Loucy (cell line): ENCODE measurements at regions not wholly inside any gene's neighbourhood (a gene's known extent, or its start where the extent isn't known, plus 50 kb on each side); places are given as distances from the start of the nearest gene placed in this dataset.
"Not testable (repeated sequence)": the region's sequence is repeated elsewhere in the genome, so short reads cannot be mapped to it uniquely, and the experiment has no call there.

Source experiments
- H2AFZ ChIP-seq: fragments of 200-600 bp; sonication (generic); 2 replicates; pipeline ENCODE4 v1.6.0; 2016; ENCODE audit warnings: antibody characterized with exemption, mild to moderate bottlenecking, low read length, moderate library complexity
- H3F3A ChIP-seq: fragments of 200-600 bp; 2 replicates; pipeline ENCODE4 v1.6.0; 2016; ENCODE audit warnings: antibody characterized with exemption, low read depth, mild to moderate bottlenecking
- H3K27me3 ChIP-seq: fragments of 200-600 bp; sonication (generic); 2 replicates; pipeline ENCODE4 v1.6.1; 2014; ENCODE audit warnings: low read length, mild to moderate bottlenecking; ENCODE audit not compliant: insufficient read depth, poor library complexity, severe bottlenecking
- H3K36me3 ChIP-seq: fragments of 200-600 bp; sonication (generic); 2 replicates; pipeline ENCODE4 v1.6.1; 2016; ENCODE audit warnings: low read length; ENCODE audit not compliant: insufficient read depth
- H3K4me1 ChIP-seq: fragments of 200-600 bp; sonication (generic); 2 replicates; pipeline ENCODE4 v1.5.1; 2014; ENCODE audit warnings: low read length, mild to moderate bottlenecking; ENCODE audit not compliant: insufficient read depth, poor library complexity, severe bottlenecking
- H3K4me2 ChIP-seq: fragments of 200-600 bp; sonication (generic); 2 replicates; pipeline ENCODE4 v1.6.0; 2014; ENCODE audit warnings: antibody characterized with exemption, low read length, low read depth, mild to moderate bottlenecking; ENCODE audit not compliant: poor library complexity, severe bottlenecking
- H3K4me3 ChIP-seq: fragments of 200-600 bp; sonication (generic); 2 replicates; pipeline ENCODE4 v1.5.1; 2014; ENCODE audit warnings: low read length, mild to moderate bottlenecking, mixed read lengths; ENCODE audit not compliant: poor library complexity, severe bottlenecking
- H3K79me2 ChIP-seq: fragments of 200-600 bp; sonication (generic); 2 replicates; pipeline ENCODE4 v1.6.1; 2014; ENCODE audit warnings: low read length; ENCODE audit not compliant: insufficient read depth
- H3K9ac ChIP-seq: fragments of 200-600 bp; sonication (generic); 2 replicates; pipeline ENCODE4 v1.6.0; 2014; ENCODE audit warnings: mild to moderate bottlenecking, low read depth, low read length, moderate library complexity; ENCODE audit not compliant: poor library complexity, severe bottlenecking
- H3K9me2 ChIP-seq: fragments of 200-600 bp; sonication (generic); replicated peaks from 2 replicates; pipeline ENCODE4 v1.6.1; 2016; ENCODE audit warnings: low read depth, low read length, mixed read lengths
- H3K9me3 ChIP-seq: fragments of 200-600 bp; sonication (generic); 2 replicates; pipeline ENCODE4 v1.6.1; 2014; ENCODE audit warnings: mild to moderate bottlenecking, antibody characterized with exemption, low read length, low read depth; ENCODE audit not compliant: insufficient read depth
- H4K20me1 ChIP-seq: fragments of 200-600 bp; sonication (generic); 2 replicates; pipeline ENCODE4 v1.6.0; 2014; ENCODE audit warnings: antibody characterized with exemption, low read length, mild to moderate bottlenecking; ENCODE audit not compliant: insufficient read depth, poor library complexity, severe bottlenecking
- EZH2phosphoT487 ChIP-seq: fragments of 200-600 bp; IDR thresholded peaks from 2 replicates; pipeline ENCODE4 v1.6.1; 2018; ENCODE audit warnings: antibody characterized with exemption, mild to moderate bottlenecking, moderate library complexity, borderline replicate concordance
- TF ChIP-seq, protein P1 (sequence below): fragments of 200-600 bp; sonication (generic); conservative IDR thresholded peaks from 2 replicates; pipeline ENCODE4 v1.5.1; 2014; ENCODE audit warnings: mild to moderate bottlenecking, antibody characterized with exemption, low read length

DNA sequence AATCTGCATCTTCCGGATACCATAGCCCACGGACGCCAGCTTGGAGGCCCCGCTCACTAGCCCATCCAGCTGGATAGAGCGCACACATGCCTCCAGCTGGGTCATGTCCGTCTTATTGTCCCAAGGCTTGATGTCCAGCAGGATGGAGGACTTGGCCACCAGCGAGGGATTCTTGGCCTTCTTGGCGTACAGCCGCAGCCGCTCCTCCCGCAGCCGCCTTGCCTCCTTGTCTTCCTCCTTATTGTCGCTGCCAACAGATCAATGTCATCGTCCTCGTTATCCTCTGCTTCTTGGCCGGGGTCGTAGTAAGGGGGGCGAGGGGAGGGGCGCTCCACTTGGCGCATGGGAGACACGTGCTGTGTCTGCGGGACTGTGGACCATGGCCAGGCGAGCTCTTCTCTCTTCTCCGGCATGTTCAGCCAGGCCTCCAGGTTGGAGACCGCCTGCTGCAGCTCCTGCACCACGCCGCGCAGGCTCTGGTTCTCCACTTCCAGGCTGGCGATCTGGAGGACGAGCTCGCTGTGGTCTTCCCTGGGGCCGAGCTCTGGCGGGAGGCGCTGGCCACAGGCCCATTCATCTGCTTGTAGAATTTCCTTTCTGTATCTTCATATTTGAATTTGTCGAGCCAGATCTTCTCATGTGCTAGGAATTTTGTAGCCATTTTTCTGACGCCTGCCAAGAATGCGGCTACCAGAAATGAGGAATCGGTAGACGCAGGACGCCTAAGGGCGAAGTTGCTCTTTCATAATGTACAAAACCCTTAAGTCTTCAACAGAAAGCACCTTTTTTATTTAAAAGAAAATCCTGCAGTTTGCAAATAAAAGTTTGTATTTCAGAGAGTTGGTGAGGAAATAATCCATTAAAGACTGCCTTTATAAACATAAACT is 60.1 kb upstream of the PTPRK start:
- Histone ChIP-seq H3F3A (no peaks in the 10 kb centered on the region), H3K9me2 (no peaks in the 10 kb centered on the region), H3K9me3 (no peaks in the 10 kb centered on the region), H3K4me3 (no peak overlapping the region), H3K9ac (no peak overlapping the region), H3K27me3 (no peaks in the 10 kb centered on the region), H3K4me1 (no peaks in the 10 kb centered on the region), H3K79me2 (no peaks in the 10 kb centered on the region), H3K36me3 (no peaks in the 10 kb centered on the region), H4K20me1 (no peaks in the 10 kb centered on the region), H3K4me2 (no peak overlapping the region), H2AFZ (no peak overlapping the region)
- TF ChIP-seq, protein P1, sequence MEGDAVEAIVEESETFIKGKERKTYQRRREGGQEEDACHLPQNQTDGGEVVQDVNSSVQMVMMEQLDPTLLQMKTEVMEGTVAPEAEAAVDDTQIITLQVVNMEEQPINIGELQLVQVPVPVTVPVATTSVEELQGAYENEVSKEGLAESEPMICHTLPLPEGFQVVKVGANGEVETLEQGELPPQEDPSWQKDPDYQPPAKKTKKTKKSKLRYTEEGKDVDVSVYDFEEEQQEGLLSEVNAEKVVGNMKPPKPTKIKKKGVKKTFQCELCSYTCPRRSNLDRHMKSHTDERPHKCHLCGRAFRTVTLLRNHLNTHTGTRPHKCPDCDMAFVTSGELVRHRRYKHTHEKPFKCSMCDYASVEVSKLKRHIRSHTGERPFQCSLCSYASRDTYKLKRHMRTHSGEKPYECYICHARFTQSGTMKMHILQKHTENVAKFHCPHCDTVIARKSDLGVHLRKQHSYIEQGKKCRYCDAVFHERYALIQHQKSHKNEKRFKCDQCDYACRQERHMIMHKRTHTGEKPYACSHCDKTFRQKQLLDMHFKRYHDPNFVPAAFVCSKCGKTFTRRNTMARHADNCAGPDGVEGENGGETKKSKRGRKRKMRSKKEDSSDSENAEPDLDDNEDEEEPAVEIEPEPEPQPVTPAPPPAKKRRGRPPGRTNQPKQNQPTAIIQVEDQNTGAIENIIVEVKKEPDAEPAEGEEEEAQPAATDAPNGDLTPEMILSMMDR = no peak
- TF ChIP-seq EZH2phosphoT487 = no peak

DNA sequence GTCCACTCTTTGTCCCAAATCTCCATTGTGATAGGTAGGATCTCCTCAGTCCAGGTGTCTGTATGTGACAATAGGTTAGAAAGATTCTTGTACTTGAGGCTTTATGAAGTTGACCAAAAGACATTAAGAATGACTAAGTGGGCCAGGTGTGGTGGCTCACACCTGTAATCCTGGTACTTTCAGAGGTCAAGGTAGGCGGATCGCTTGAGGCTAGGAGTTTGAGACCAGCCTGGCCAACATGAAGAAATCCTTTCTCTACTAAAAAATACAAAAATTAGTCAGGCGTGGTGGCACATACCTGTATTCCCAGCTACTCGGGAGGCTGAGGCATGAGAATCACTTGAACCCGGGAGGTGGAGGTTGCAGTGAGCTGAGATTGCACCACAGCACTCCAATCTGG is 54.9 kb upstream of the PTPRK start:
- H3K9me2 ChIP-seq, H3K9me3 ChIP-seq, H3K4me3 ChIP-seq, H3K4me2 ChIP-seq, H2AFZ ChIP-seq, H4K20me1 ChIP-seq, H3K36me3 ChIP-seq, H3K79me2 ChIP-seq, H3K4me1 ChIP-seq, H3F3A ChIP-seq, H3K27me3 ChIP-seq, H3K9ac ChIP-seq: not testable (repeated sequence)

DNA sequence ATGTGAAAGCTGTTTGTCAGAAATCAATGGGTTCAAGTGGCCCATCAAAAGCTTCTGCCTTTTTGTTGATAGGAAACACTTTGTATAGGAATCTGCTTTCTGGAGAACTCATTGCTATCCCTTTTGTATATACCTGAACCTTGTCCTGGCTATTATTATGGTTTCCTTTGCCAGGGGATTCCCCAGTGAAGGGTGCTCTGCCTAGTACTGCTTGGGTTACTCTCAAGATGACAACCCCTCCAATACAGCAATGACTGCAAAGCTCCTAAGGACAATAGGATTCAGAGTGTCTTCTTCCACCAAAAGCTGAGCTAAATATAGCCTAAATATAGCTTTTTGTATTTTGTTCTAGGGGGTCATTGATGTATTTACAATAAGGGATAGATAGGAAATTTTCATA is 54.0 kb upstream of the PTPRK start:
- H4K20me1 ChIP-seq = no peaks in the 10 kb centered on the region
- no peaks in the 10 kb centered on the region for H3K27me3 ChIP-seq
- H2AFZ ChIP-seq = no peak overlapping the region

More for the DNA sequence above, 54.0 kb upstream of the PTPRK start:
- Histone ChIP-seq H3K4me1 (no peaks in the 10 kb centered on the region), H3K4me3 (no peak overlapping the region), H3K9ac (no peak overlapping the region), H3K36me3 (no peaks in the 10 kb centered on the region), H3K4me2 (no peak overlapping the region), H3K9me3 (no peaks in the 10 kb centered on the region), H3F3A (no peaks in the 10 kb centered on the region), H3K9me2 (no peaks in the 10 kb centered on the region), H3K79me2 (no peaks in the 10 kb centered on the region)
- no peak for TF ChIP-seq EZH2phosphoT487
- TF ChIP-seq, protein P1 = no peak
